ENCODE measurements at regions not wholly inside any gene's neighbourhood (a gene's known extent, or its start where the extent isn't known, plus 50 kb on each side); places are given as distances from the start of the nearest gene placed in this dataset.

GRCh38 chr9:106723926-106724325, 139.0 kb upstream of the ZNF462 start:
- TF ChIP-seq POLR2A (IDR thresholded peaks at IDR 0.05) (no peak), CTCF (IDR thresholded peaks at IDR 0.05) (no peak)

All from heart left ventricle (tissue), 13 donors.